Ishikawa (cell line): ENCODE measurements at regions not wholly inside any gene's neighbourhood (a gene's known extent, or its start where the extent isn't known, plus 50 kb on each side); places are given as distances from the start of the nearest gene placed in this dataset.

Experiments used
- CEBPB ChIP-seq: IDR thresholded peaks from 2 replicates; pipeline ENCODE4 v1.6.1; 2012
- CREB1 ChIP-seq: IDR thresholded peaks from 2 replicates; pipeline ENCODE4 v1.6.1; 2012; ENCODE audit warnings: low read depth
- EGR1 ChIP-seq: IDR thresholded peaks from 2 replicates; pipeline ENCODE4 v1.6.1; 2012
- EP300 ChIP-seq: IDR thresholded peaks from 2 replicates; pipeline ENCODE4 v1.6.1; 2012; ENCODE audit warnings: borderline replicate concordance
- FOXM1 ChIP-seq: IDR thresholded peaks from 2 replicates; pipeline ENCODE4 v1.6.1; 2012; ENCODE audit warnings: low read depth, borderline replicate concordance
- NFIC ChIP-seq: IDR thresholded peaks from 2 replicates; pipeline ENCODE4 v1.6.1; 2012
- RAD21 ChIP-seq: IDR thresholded peaks from 2 replicates; pipeline ENCODE4 v1.6.1; 2012; ENCODE audit warnings: low read depth
- TAF1 ChIP-seq: IDR thresholded peaks from 2 replicates; pipeline ENCODE4 v1.6.1; 2012; ENCODE audit warnings: low read depth, mild to moderate bottlenecking
- TCF12 ChIP-seq: IDR thresholded peaks from 2 replicates; pipeline ENCODE4 v1.6.1; 2012; ENCODE audit warnings: low read depth
- TEAD4 ChIP-seq: IDR thresholded peaks from 2 replicates; pipeline ENCODE4 v1.6.1; 2012
- YY1 ChIP-seq: IDR thresholded peaks from 2 replicates; pipeline ENCODE4 v1.6.1; 2012; ENCODE audit warnings: low read depth
- ZBTB7A ChIP-seq: IDR thresholded peaks from 2 replicates; pipeline ENCODE4 v1.6.1; 2012; ENCODE audit warnings: low read depth
- TF ChIP-seq, protein P1 (sequence below): IDR thresholded peaks from 2 replicates; pipeline ENCODE4 v1.6.1; 2012; ENCODE audit warnings: low read depth, mild to moderate bottlenecking
- TF ChIP-seq, protein P2 (sequence below): IDR thresholded peaks from 2 replicates; pipeline ENCODE4 v1.6.1; 2012
- TF ChIP-seq, protein P3 (sequence below): IDR thresholded peaks from 2 replicates; pipeline ENCODE4 v1.6.1; 2012

DNA sequence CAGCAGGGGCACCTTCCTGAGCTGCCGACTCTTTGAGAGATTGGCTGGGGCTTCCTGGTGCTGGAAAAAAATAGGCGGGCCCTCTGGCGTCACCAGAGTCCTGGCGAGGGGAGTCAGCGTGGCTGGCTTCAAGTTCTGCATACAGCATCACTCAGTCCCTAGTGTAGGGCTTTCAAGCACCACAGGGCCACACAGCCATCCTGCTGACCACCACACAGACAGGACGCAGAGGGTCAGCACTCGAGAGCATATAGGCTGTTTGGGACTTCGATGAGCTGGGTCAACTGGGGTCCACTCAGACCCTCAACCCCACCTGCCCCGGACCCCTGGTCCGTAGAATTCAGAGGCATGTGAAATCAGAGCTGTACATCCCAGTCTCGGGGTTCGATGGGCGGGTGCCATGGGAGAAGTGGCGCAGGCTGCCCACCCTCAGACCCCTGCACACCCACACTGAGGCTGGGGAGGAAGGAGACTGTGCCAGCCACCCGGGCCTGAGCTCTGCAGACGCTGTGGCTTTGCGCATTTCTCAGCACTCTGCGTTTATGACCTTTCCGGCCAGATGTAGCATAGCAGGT lies 1131.9 kb downstream of the BRD1 start:
- TF ChIP-seq, protein P1, sequence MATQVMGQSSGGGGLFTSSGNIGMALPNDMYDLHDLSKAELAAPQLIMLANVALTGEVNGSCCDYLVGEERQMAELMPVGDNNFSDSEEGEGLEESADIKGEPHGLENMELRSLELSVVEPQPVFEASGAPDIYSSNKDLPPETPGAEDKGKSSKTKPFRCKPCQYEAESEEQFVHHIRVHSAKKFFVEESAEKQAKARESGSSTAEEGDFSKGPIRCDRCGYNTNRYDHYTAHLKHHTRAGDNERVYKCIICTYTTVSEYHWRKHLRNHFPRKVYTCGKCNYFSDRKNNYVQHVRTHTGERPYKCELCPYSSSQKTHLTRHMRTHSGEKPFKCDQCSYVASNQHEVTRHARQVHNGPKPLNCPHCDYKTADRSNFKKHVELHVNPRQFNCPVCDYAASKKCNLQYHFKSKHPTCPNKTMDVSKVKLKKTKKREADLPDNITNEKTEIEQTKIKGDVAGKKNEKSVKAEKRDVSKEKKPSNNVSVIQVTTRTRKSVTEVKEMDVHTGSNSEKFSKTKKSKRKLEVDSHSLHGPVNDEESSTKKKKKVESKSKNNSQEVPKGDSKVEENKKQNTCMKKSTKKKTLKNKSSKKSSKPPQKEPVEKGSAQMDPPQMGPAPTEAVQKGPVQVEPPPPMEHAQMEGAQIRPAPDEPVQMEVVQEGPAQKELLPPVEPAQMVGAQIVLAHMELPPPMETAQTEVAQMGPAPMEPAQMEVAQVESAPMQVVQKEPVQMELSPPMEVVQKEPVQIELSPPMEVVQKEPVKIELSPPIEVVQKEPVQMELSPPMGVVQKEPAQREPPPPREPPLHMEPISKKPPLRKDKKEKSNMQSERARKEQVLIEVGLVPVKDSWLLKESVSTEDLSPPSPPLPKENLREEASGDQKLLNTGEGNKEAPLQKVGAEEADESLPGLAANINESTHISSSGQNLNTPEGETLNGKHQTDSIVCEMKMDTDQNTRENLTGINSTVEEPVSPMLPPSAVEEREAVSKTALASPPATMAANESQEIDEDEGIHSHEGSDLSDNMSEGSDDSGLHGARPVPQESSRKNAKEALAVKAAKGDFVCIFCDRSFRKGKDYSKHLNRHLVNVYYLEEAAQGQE = no peak
- TF ChIP-seq FOXM1 = no peak

DNA sequence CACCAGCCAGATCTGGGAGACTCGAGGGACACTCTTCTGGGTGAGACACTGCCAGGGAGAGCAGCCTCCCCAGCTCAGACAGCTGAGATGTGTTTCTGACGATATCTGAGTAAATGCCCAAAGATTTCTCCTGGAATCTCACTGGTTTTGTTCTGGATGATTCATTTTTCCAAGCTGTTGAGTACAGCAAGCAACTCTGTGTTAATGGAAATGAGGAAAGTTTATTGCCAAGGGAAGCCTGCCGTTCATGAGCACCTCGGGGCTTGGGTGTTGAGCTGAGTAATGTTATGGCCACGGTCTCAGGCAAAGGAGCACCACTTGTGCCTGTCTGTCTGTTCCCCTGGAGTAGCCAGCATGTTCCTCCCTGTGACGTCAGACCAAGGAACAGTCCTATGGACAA lies 1132.4 kb downstream of the BRD1 start:
- TF ChIP-seq CREB1 = no peak
- no peak for TF ChIP-seq RAD21
- TF ChIP-seq NFIC = no peak
- TF ChIP-seq, protein P1 = no peak
- no peak for TF ChIP-seq YY1
- no peak for TF ChIP-seq EGR1
- no peak for TF ChIP-seq TAF1

DNA sequence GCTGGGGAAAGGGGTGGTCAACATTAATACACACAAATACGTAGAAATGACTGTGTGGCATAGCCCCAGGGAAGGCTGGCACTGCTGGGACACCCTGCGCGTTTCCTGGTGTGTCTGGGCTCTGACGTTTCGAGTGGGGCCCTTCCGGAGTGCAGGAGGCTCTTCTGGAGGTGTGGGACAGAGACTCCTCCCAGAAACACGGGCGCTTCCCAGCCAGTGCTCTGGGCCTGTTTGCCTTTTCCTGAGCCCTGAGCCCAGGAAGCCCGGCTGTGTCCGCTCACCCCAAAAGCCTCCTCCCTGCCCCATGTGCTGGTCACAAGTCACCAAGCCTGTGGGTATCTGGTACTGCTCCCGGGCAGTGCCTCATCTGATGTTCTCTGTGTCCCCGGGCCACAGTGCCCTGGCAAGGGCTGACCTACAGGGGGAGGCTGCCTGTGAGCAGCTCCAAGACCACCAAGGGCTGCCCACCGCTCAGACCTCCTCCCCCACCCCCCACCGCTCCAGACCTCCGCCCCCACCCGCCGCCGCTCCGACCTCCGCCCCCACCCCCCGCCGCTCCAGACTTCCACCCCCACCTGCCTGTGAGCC lies 1133.3 kb downstream of the BRD1 start:
- TF ChIP-seq YY1 (no peak), CREB1 (no peak), CEBPB (no peak), TCF12 (no peak), EGR1 (no peak), TEAD4 (no peak), TAF1 (no peak), NFIC (no peak), ZBTB7A (no peak), EP300 (no peak), FOXM1 (no peak), RAD21 (no peak)
- TF ChIP-seq, protein P2, sequence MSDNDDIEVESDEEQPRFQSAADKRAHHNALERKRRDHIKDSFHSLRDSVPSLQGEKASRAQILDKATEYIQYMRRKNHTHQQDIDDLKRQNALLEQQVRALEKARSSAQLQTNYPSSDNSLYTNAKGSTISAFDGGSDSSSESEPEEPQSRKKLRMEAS = no peak
- TF ChIP-seq, protein P1 = no peak
- TF ChIP-seq, protein P3, sequence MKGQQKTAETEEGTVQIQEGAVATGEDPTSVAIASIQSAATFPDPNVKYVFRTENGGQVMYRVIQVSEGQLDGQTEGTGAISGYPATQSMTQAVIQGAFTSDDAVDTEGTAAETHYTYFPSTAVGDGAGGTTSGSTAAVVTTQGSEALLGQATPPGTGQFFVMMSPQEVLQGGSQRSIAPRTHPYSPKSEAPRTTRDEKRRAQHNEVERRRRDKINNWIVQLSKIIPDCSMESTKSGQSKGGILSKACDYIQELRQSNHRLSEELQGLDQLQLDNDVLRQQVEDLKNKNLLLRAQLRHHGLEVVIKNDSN = no peak

DNA sequence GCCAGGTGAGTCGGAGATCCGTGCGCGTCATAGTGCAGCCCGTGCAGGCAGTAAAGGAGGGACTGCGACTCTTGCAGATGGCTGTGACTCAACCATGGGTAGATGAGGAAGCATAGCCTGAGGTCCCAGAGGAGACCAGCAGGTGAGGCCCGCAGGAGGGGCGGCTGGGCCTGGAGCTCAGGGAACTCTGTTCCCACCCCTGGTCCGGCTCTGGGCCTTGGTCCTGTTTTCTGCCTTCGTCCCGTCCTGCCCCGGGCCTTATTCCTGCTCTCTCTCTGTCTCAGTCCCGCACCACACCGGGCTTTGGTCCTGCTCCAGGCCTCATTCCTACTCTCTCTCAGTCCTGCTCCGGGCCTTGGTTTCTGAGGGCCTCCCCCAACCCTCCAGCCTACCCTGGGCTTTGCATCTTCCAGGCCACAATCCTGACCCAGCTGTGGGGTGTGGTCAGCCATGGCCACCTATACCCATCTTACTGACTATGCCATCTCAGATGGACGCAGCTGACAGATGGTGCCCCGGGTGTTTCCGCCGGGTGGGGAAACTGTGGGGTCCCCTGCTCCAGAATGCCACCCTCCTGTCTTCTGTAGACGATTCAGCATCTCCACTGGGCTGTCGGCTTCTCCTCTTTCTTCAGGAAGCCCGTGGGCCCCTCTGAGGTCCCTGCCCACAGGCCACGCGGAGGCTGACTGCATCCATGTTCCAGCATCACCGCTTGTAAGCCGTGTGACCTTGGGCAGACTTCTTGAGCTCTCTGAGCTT lies 1134.1 kb downstream of the BRD1 start:
- TF ChIP-seq FOXM1 (no peak), CEBPB (no peak), YY1 (no peak), RAD21 (no peak)
- TF ChIP-seq, protein P1 = no peak
